ENCODE measurements at regions not wholly inside any gene's neighbourhood (a gene's known extent, or its start where the extent isn't known, plus 50 kb on each side); places are given as distances from the start of the nearest gene placed in this dataset.

- Histone ChIP-seq H3K4me3 (no peak overlapping the region), H3K27ac (no peak overlapping the region), H3K27me3 (ENCODE audit: insufficient read depth in 3 of 3, low read length in 2 of 3) (peaks cover 0 to 1% (median 0%) of the 10 kb centered on the region in 3 donors), H3K9me3 (no peaks in the 10 kb centered on the region), H3K4me1 (no peaks in the 10 kb centered on the region), H3K36me3 (ENCODE audit: insufficient read depth in 1 of 2, low read depth in 1 of 2) (no peaks in the 10 kb centered on the region)
- TF ChIP-seq CTCF (IDR thresholded peaks at IDR 0.05): no peak
- DNase-seq: no peak
- WGBS, 3 donors: 81 to 87% (median 83%) methylated on average over 2 of the region's 2 CpGs
- ATAC-seq: no peak
- intact Hi-C loops (cut with DNase I): no loop called here
These were observed 139.3 kb upstream of the FOXA2 start for GRCh38 chr20:22723659-22724058.

DNA sequence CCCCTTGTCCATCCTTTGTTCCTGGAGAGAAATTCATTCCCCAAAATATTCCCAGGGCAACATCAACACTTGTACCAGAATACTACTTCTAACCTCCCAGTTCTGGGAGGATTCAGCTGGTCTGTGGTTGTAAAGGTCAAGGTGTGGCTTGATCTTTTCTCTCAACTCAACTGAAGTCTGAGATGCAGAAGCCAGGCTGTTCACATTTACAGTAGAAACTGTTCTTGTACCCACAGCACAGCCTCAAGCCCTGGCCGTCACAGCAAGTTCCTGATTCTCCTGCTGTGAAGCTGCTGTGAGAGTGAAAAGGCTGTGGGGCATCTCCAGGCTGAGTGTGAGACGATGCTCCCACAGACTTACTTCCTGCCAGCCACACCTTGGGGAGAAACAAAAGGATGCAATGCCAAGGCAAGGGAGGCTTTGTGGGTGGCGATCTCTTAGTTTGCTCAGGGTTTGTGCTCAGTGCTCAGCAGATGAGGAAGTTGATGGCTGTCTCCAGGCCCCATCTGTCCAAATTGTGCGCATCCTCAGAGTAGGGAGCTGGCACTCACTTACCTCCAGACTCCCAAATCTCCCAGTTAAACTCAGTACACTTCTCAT is 143.9 kb upstream of the FOXA2 start:
- Histone ChIP-seq H3K36me3 (ENCODE audit: insufficient read depth in 1 of 2, low read depth in 1 of 2) (no peaks in the 10 kb centered on the region), H3K4me1 (no peaks in the 10 kb centered on the region), H3K9me3 (no peaks in the 10 kb centered on the region), H3K27ac (no peak overlapping the region), H3K4me3 (no peak overlapping the region), H3K27me3 (ENCODE audit: insufficient read depth in 3 of 3, low read length in 2 of 3) (peaks cover 0 to 3% (median 0%) of the 10 kb centered on the region in 3 donors)
- WGBS, 3 donors: 85 to 91% (median 88%) methylated on average over 4 of the region's 4 CpGs
- no peak for DNase-seq
- ATAC-seq: no peak
- TF ChIP-seq CTCF (IDR thresholded peaks at IDR 0.05): no peak
- intact Hi-C loops (cut with DNase I): no loop called here

GRCh38 chr20:22729180-22729579 is 144.8 kb upstream of the FOXA2 start:
- intact Hi-C loops (cut with DNase I): no loop called here
- peaks cover 0 to 3% (median 0%) of the 10 kb centered on the region in 3 donors for H3K27me3 ChIP-seq (ENCODE audit: insufficient read depth in 3 of 3, low read length in 2 of 3)
- H3K4me1 ChIP-seq: no peaks in the 10 kb centered on the region
- no peak for TF ChIP-seq CTCF (IDR thresholded peaks at IDR 0.05)
- H3K27ac ChIP-seq: no peak overlapping the region
- no peaks in the 10 kb centered on the region for H3K9me3 ChIP-seq
- no peaks in the 10 kb centered on the region for H3K36me3 ChIP-seq (ENCODE audit: insufficient read depth in 1 of 2, low read depth in 1 of 2)
- DNase-seq (no peak), ATAC-seq (no peak)
- no peak overlapping the region for H3K4me3 ChIP-seq

DNA sequence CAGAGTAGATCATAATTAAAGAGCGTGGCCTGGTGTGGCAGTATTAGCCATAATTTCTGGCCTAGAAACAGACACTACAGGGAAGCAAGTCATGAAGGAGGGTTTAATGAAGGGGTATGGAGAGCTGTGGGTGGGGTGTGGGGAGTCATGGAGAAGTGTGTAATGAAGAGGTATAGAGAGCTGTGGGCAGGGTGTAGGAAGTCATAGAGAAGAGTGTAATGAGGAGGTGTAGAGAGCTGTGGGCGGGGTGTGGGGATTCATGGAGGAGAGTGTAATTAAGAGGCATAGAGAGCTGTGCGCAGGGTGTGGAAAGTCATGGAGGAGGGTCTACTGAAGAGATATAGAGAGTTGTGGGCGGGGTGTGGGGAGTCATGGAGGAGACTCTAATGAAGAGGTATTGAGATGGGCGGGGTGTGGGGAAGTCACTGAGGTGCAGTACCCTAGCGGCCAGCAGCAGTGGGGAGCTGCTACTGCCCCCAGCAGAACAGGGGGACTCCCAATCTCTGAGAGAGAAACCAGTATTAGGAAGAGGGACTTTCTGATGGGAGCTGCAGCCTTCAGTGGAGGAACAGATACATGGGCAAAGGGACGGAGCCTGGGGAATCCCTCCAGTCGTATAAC is 145.4 kb upstream of the FOXA2 start:
- Histone ChIP-seq H3K4me3 (no peak overlapping the region), H3K27me3 (ENCODE audit: insufficient read depth in 3 of 3, low read length in 2 of 3) (peaks cover 0 to 3% (median 0%) of the 10 kb centered on the region in 3 donors), H3K27ac (no peak overlapping the region), H3K36me3 (ENCODE audit: insufficient read depth in 1 of 2, low read depth in 1 of 2) (no peaks in the 10 kb centered on the region), H3K9me3 (no peaks in the 10 kb centered on the region), H3K4me1 (no peaks in the 10 kb centered on the region)
- no peak for ATAC-seq
- no peak for DNase-seq
- no peak for TF ChIP-seq CTCF (IDR thresholded peaks at IDR 0.05)
- intact Hi-C loops (cut with DNase I): no loop called here
- WGBS, 3 donors: 90 to 95% (median 94%) methylated on average over 8 of the region's 8 CpGs

GRCh38 chr20:22732751-22733150 is 148.4 kb upstream of the FOXA2 start:
- H3K27ac ChIP-seq: no peak overlapping the region
- H3K4me1 ChIP-seq: no peaks in the 10 kb centered on the region
- 87 to 93% (median 90%) methylated on average over 4 of the region's 4 CpGs for whole genome bisulfite sequencing, 3 donors
- intact Hi-C loops (cut with DNase I): no loop called here
- H3K4me3 ChIP-seq: no peak overlapping the region
- ATAC-seq (no peak), DNase-seq (no peak)
- no peaks in the 10 kb centered on the region for H3K36me3 ChIP-seq (ENCODE audit: insufficient read depth in 1 of 2, low read depth in 1 of 2)
- TF ChIP-seq CTCF (IDR thresholded peaks at IDR 0.05): no peak
- peaks cover 0 to 3% (median 0%) of the 10 kb centered on the region in 3 donors for H3K27me3 ChIP-seq (ENCODE audit: insufficient read depth in 3 of 3, low read length in 2 of 3)
- H3K9me3 ChIP-seq: no peaks in the 10 kb centered on the region

Measured in psoas muscle (tissue), 7 donors.